Suprapubic skin (tissue), 4 donors: ENCODE measurements at regions not wholly inside any gene's neighbourhood (a gene's known extent, or its start where the extent isn't known, plus 50 kb on each side); places are given as distances from the start of the nearest gene placed in this dataset.

Experiments used
- CTCF ChIP-seq, 2 donors: fragments of 200-600 bp in 1 of 2; fragments of 450-650 bp in 1 of 2; sonication (generic) in 1 of 2; IDR thresholded peaks; one replicate each; pipeline ENCODE4 v1.5.1; 2016 to 2019; ENCODE audit warnings: antibody characterized with exemption in 2 of 2, mild to moderate bottlenecking in 1 of 2, moderate library complexity in 1 of 2
- POLR2A ChIP-seq, 2 donors: fragments of 450-650 bp; IDR thresholded peaks; one replicate each; pipeline ENCODE4 v1.6.1; 2017; ENCODE audit warnings: antibody characterized with exemption in 2 of 2, mild to moderate bottlenecking in 2 of 2, moderate library complexity in 2 of 2
- POLR2AphosphoS5 ChIP-seq, 3 donors: sonication (generic); formaldehyde crosslinking; IDR thresholded peaks; one replicate each; pipeline ENCODE4 v1.6.1; 2017; ENCODE audit warnings: antibody characterized with exemption in 3 of 3

GRCh38 chr20:60101891-60102281 is 143.7 kb downstream of the CDH26 start:
- TF ChIP-seq POLR2A (IDR thresholded peaks at IDR 0.05), result no peak
- TF ChIP-seq CTCF (IDR thresholded peaks at IDR 0.05), result no peak
- no peak for TF ChIP-seq POLR2AphosphoS5 (IDR thresholded peaks at IDR 0.05)
